ENCODE measurements at regions not wholly inside any gene's neighbourhood (a gene's known extent, or its start where the extent isn't known, plus 50 kb on each side); places are given as distances from the start of the nearest gene placed in this dataset.

GRCh38 chr1:29820401-29820800 is 584.1 kb downstream of the PTPRU start:
- no peak for DNase-seq

DNA sequence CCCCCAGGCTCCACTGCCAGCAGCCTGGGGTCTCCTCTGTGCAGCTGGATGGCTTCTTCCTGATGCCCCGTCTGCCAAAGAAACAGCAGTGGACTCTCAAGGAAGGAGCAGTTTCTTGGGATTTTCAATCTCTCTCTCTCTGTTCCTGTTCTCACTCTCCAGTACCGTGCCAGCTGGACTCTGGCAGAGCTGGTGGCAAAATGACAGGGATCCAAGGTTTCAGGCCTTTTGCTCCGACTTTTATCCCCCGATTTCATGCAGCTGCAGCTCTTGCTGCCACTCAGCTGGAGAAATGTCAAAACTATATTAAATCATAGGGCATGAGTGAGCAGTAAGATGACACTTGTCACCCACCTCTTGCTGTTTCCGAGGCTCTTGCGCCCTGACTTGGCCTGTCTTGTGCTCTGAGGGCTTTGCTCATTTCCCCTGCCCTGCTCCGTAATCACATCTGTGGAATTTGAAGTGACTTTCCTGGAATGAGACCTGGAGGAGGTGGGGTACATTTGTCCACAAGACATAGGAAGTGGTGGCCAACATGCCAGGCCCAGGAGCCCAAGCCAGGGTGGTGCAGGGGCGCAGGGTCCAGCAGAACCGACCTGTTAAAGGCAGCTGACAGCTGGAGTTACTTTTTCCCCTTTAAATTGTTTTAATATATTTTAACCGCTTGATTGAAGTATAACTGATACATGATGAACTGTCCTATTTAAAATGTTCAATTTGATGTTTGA is 576.2 kb downstream of the PTPRU start:
- DNase-seq = no peak

- no peak for DNase-seq
These were observed 575.5 kb downstream of the PTPRU start for GRCh38 chr1:29811727-29812407.

DNA sequence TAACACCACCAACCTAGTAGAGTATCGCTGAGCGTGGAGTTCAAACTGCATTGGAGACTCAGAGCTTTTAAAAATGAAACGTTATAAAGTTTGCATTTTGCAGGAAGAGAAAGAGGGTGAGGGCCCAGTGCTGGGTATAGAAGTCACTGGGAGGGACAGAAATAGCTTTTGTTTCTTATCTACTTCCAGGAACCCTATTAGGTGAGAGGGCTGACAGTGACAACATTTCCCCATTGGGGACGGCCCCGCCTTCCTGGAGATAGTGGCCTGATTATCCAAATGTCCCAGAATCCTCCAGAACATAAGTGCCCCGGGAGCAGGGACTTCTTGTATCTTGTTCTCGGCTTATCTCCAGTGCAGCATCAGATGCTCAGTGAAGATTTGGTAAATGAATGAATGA is 574.9 kb downstream of the PTPRU start:
- no peak for DNase-seq

GRCh38 chr1:29810121-29811120 is 574.1 kb downstream of the PTPRU start:
- no peak for DNase-seq

DNA sequence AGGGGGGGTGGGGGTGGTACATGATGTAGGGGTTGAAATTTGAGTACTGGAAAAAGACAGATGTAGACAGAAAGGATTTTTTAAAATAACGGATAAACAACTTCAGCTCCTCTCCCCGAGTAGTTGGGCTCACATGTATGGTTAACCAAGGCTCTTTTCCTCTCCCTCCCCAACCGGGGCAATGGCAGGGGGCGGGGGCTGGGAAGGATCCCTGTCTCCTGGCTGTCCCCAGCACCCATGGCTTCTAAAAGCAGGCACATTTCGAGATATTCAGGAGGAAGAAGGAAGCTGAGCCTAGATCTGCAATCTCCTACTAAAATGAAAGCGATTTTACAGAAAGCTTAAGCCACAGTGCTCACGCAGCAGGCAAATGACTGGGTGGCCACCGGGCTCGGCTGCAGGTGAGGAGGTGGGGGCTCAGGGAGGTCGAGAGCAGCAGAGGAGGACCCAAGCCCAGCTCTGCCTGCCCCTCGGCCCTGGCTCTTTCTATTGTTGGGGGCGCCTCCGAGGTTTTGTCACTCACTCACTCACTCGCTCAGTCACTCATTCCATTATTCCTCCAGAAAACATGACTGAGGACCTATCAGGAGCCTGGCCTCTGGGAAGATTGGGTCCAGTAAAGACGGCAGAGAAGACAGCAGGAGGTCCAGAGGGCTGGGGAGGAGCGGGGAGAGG is 573.3 kb downstream of the PTPRU start:
- no peak for DNase-seq

DNA sequence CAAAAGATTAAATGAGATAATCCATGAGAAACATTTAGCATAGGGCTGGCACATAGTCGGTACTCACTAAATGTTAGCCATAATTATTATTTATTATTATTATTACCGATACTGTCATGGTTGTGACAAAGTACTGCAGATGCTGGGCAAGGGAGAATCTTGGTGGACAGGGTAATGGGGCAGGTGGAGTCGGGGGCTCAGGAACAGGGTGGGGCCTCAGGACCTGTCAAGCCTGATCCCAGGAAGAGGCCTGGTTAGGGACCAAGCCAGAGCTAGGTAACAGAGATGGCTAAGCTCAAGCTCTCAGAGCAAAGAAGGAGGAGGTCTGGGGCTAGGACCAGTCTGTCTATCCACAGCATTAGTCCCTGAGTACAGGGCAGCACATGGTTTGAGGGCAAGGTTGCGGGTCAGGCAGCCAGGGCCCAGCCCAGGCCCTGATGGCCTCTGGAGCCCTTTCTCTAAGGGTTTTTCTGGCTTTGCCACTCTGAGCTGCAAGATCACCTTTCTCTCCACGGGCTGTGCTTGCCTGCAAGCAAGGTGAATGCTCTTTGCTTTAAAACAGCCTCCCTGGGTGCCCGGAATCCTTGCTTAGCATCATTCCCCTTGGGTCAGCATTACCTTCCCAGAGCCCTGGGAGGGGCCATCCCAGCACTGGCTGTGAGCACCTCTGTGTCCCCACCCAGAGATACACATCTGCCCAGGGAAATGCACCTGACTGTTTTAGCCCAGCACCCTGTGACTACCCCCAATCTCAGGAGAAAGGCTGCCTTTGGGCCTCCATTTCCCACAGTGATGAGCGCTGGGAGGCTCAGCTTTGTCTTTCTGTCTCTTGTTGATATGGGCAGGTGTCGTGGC is 572.0 kb downstream of the PTPRU start:
- no peak for DNase-seq

GRCh38 chr1:29807689-29808088 is 571.4 kb downstream of the PTPRU start:
- DNase-seq = no peak

- DNase-seq = no peak
These were observed 570.5 kb downstream of the PTPRU start for GRCh38 chr1:29806646-29807319.

GRCh38 chr1:29805896-29806160 is 569.5 kb downstream of the PTPRU start:
- no peak for DNase-seq

DNA sequence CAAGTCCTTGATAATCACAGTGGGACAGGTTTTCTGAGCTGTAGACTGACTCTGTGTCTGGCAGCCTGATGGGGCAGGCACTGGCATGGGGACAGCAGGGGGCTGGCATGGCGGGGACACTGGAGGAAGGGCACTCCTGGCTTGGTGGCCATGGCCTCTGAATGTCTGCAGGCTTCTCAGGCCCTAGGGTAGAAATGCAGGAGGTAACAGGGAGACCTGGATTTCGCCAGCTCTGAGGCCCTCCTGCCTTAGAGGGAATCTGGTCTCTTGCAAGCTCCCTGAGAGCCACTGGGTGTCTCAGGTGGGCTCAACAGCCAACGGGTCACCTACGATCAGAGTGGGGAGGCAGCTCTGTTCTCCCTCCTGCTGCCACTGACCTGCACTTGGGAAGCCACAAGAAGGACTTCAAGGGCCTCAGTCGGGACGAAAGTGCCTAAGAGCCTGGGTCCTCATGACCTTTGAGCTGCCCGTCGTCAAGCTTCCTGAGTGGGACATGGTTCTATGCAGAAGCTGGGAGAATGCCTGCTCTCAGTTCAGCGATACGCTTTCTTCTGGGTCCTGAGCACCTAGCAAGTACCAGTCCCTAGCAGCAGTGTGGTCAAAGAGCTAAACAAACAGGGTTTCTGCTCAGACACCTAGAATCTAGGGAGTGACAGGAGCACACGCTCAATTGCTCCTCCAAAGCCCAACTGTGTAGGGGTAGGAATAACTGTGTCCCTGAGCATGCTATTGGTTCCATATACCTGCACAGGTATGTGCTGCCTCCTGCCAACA is 569.0 kb downstream of the PTPRU start:
- DNase-seq = no peak

- DNase-seq = no peak
These were observed 568.0 kb downstream of the PTPRU start for GRCh38 chr1:29804181-29804899.

GRCh38 chr1:29803486-29803885 is 567.2 kb downstream of the PTPRU start:
- DNase-seq = no peak

GRCh38 chr1:29802181-29803068 is 566.1 kb downstream of the PTPRU start:
- DNase-seq = peak in 1 of 2 experiments; percentile 40

DNA sequence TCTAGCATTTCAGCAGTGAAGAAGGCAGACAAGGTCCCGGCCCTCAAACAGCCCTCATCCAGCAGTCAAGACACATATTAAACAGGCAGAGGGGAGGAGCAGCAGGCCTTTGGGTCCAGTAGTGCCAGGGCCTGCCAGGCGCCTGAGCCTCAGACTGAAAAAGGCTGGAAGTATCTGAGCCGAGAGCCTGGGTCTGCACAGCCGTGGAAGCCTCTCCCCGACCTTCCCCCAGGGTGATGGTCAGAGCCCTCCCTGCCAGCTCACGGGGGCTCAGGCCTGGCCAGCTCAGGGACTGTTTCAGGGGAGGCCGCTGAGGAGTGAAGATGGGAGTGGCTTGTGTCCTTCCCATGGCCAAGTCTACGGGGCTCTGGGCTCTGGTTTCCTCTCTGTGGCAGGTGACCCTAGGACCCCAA is 565.2 kb downstream of the PTPRU start:
- no peak for DNase-seq

DNA sequence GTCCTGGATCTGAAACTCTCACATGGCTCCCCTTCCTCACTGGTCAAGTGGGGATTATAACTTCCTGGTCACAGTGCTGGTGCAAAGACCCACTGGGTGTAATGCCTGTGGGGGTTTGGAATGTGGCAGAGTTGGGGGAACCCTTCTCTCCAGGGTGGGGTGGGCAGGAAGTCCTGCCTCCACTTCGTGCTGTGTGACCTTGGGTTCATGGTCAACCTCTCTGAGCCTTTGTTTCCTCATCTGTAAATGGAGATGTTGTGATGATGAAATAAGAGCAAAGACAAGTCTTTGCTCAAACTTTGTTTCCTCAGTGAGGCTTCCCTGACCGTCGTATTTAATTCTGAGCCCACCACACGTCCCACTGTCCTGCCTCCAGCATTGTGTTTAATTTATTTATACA is 564.7 kb downstream of the PTPRU start:
- no peak for DNase-seq

- DNase-seq = no peak
These were observed 564.2 kb downstream of the PTPRU start for GRCh38 chr1:29800522-29800956.

DNA sequence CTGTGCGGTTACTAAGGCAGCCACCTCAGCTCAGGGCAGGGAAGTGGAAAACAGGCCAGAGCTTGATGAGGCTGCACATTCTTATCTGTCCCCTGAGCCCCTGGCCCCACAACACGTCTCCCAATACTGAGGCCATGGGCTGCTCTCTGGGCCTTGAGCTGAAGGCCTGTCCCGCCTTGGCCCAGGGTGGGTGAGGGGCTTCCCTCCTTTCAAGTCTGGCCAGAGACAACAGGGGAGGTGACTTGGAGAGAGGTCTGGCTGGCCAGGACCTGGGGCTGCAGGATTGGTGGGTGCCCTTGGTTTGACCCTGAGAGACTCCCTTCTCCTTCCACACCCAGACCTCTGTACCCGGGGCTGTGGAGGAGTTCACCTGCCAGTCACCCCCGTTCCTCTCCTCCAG is 563.8 kb downstream of the PTPRU start:
- DNase-seq = no peak
